Choroid plexus epithelial cell (primary cell): ENCODE measurements at regions not wholly inside any gene's neighbourhood (a gene's known extent, or its start where the extent isn't known, plus 50 kb on each side); places are given as distances from the start of the nearest gene placed in this dataset.

Experiments used
- DNase-seq: peaks from one replicate; pipeline ENCODE4 v3.0.0-alpha.2; 2010; ENCODE audit warnings: low read depth
- H3K4me3 ChIP-seq: 2 replicates; pipeline ENCODE4 v1.5.1; 2011; ENCODE audit warnings: low read depth, mild to moderate bottlenecking, control low read depth, low read length, moderate library complexity
- CTCF ChIP-seq: conservative IDR thresholded peaks from 2 replicates; pipeline ENCODE4 v1.5.1; 2011; ENCODE audit warnings: low read depth, mild to moderate bottlenecking, control low read depth, inconsistent platforms, low read length, moderate library complexity

- no peak for DNase-seq
- H3K4me3 ChIP-seq: no peak overlapping the region
- no peak for TF ChIP-seq CTCF
Observed at GRCh38 chr12:124451637-124452243, 115.7 kb downstream of the NCOR2 start.

GRCh38 chr12:124451016-124451415 is 116.4 kb downstream of the NCOR2 start:
- DNase-seq: no peak
- no peak overlapping the region for H3K4me3 ChIP-seq
- TF ChIP-seq CTCF: no peak

GRCh38 chr12:124450376-124450750 is 117.0 kb downstream of the NCOR2 start:
- DNase-seq: no peak

GRCh38 chr12:124449623-124450375 is 117.6 kb downstream of the NCOR2 start:
- H3K4me3 ChIP-seq: no peak overlapping the region
- no peak for DNase-seq
- no peak for TF ChIP-seq CTCF

More at GRCh38 chr12:124450376-124450750, 117.0 kb downstream of the NCOR2 start:
- TF ChIP-seq CTCF: no peak
- no peak overlapping the region for H3K4me3 ChIP-seq

- TF ChIP-seq CTCF: no peak
- H3K4me3 ChIP-seq: no peak overlapping the region
- DNase-seq: no peak
Observed at GRCh38 chr12:124448955-124449622, 118.3 kb downstream of the NCOR2 start.

GRCh38 chr12:124448241-124448954 is 119.0 kb downstream of the NCOR2 start:
- DNase-seq: no peak
- no peak for TF ChIP-seq CTCF
- no peak overlapping the region for H3K4me3 ChIP-seq
